ENCODE measurements at regions not wholly inside any gene's neighbourhood (a gene's known extent, or its start where the extent isn't known, plus 50 kb on each side); places are given as distances from the start of the nearest gene placed in this dataset.

DNA sequence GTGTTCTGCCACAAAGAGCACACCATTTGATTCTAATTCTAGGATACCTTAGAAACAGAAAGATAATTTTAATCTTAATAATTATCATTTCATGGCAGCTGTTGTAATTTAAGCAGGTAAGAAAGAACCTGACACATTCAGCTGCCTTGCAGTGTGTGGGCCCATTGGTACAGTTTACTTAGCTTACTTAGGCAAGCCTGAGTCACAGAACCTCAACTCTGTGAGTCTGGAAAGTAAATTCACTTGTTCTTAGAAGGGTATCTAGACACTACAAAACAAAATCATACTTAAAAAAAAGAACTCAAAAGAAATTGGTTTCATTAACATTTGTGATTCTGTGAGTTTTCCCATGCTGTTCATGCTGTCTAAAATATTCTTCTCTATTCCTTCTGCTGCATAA is 956.3 kb upstream of the SLC39A10 start:
- no TSS peak for BruUV-seq (replicated peaks)
- DNase-seq (peak; percentile 46), ATAC-seq (peak; percentile 38)
- ChIA-PET CTCF (no interaction called here), POLR2A (ENCODE audit: unreplicated experiment) (no interaction called here)
- Histone ChIP-seq H3K4me3 (ENCODE audit: low read length) (no peak overlapping the region), H3K9me2 (replicated peaks; ENCODE audit: low read length) (no peaks in the 10 kb centered on the region), H3K27me3 (ENCODE audit: low read length) (no peaks in the 10 kb centered on the region), H3K9me3 (ENCODE audit: low read length) (no peaks in the 10 kb centered on the region), H3K36me3 (ENCODE audit: low read depth, low read length) (no peaks in the 10 kb centered on the region), H4K20me1 (ENCODE audit: low read length) (no peaks in the 10 kb centered on the region), H3K27ac (ENCODE audit: low read length) (peak overlapping the region; percentile 15), H3K4me1 (ENCODE audit: insufficient read depth, low read length) (peaks cover 37% of the 10 kb centered on the region), H3K79me2 (ENCODE audit: low read length) (no peaks in the 10 kb centered on the region), H3K4me2 (ENCODE audit: low read length) (peak overlapping the region; percentile 30), H2AFZ (ENCODE audit: low read length) (no peak overlapping the region), H3K9ac (ENCODE audit: low read length) (no peak overlapping the region), H3F3A (ENCODE audit: low read length, unreplicated experiment) (peaks cover 11% of the 10 kb centered on the region)
- intact Hi-C loops (cut with micrococcal nuclease), result no loop called here
- TF ChIP-seq, protein P1, sequence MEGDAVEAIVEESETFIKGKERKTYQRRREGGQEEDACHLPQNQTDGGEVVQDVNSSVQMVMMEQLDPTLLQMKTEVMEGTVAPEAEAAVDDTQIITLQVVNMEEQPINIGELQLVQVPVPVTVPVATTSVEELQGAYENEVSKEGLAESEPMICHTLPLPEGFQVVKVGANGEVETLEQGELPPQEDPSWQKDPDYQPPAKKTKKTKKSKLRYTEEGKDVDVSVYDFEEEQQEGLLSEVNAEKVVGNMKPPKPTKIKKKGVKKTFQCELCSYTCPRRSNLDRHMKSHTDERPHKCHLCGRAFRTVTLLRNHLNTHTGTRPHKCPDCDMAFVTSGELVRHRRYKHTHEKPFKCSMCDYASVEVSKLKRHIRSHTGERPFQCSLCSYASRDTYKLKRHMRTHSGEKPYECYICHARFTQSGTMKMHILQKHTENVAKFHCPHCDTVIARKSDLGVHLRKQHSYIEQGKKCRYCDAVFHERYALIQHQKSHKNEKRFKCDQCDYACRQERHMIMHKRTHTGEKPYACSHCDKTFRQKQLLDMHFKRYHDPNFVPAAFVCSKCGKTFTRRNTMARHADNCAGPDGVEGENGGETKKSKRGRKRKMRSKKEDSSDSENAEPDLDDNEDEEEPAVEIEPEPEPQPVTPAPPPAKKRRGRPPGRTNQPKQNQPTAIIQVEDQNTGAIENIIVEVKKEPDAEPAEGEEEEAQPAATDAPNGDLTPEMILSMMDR (conservative IDR thresholded peaks at IDR 0.05; ENCODE audit: low read depth, low read length), result no peak
- TF ChIP-seq EZH2 (IDR thresholded peaks at IDR 0.05; ENCODE audit: low read length, unreplicated experiment), result no peak
- TF ChIP-seq EZH2phosphoT487 (IDR thresholded peaks at IDR 0.05; ENCODE audit: borderline replicate concordance, low read length), result no peak

DNA sequence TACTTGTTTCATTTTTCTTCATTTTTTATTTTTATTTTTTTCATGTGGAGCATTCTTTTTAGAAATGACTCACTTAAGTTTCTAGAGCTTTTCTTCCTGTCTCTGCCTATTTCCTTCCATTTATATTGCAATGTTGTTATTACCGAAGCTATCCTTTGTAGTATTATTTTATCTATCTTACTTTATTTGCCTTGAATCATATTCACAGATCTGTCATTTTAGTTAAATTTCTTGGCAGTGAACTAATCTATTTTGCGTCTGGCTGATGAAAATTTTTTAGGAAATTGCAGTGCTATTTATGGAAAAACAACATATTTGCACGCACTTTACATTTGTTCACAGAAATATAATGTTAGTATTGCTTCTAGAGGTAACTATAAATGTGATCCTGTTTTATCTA is 956.9 kb upstream of the SLC39A10 start:
- DNase-seq (peak; percentile 36), ATAC-seq (peak; percentile 37)
- TF ChIP-seq EZH2phosphoT487 (IDR thresholded peaks at IDR 0.05; ENCODE audit: borderline replicate concordance, low read length) (no peak), EZH2 (IDR thresholded peaks at IDR 0.05; ENCODE audit: low read length, unreplicated experiment) (no peak)
- TF ChIP-seq, protein P1 (conservative IDR thresholded peaks at IDR 0.05; ENCODE audit: low read depth, low read length), result no peak
- Histone ChIP-seq H3K9me2 (replicated peaks; ENCODE audit: low read length) (no peaks in the 10 kb centered on the region), H3K4me3 (ENCODE audit: low read length) (no peak overlapping the region), H3K9me3 (ENCODE audit: low read length) (no peaks in the 10 kb centered on the region), H3F3A (ENCODE audit: low read length, unreplicated experiment) (peaks cover 11% of the 10 kb centered on the region), H3K79me2 (ENCODE audit: low read length) (no peaks in the 10 kb centered on the region), H4K20me1 (ENCODE audit: low read length) (no peaks in the 10 kb centered on the region), H3K9ac (ENCODE audit: low read length) (no peak overlapping the region), H3K36me3 (ENCODE audit: low read depth, low read length) (no peaks in the 10 kb centered on the region), H2AFZ (ENCODE audit: low read length) (no peak overlapping the region), H3K27ac (ENCODE audit: low read length) (peak overlapping the region; percentile 15), H3K27me3 (ENCODE audit: low read length) (no peaks in the 10 kb centered on the region), H3K4me2 (ENCODE audit: low read length) (peak overlapping the region; percentile 30), H3K4me1 (ENCODE audit: insufficient read depth, low read length) (peaks cover 37% of the 10 kb centered on the region)
- POLR2A ChIA-PET (ENCODE audit: unreplicated experiment), result no interaction called here
- intact Hi-C loops (cut with micrococcal nuclease), result no loop called here
- BruUV-seq (replicated peaks), result no TSS peak
- CTCF ChIA-PET, result interaction anchor here (0.6 kb wide), 1 partner anchor 116 kb away, joined by 5 read pairs; no protein-coding TSS in a partner anchor

DNA sequence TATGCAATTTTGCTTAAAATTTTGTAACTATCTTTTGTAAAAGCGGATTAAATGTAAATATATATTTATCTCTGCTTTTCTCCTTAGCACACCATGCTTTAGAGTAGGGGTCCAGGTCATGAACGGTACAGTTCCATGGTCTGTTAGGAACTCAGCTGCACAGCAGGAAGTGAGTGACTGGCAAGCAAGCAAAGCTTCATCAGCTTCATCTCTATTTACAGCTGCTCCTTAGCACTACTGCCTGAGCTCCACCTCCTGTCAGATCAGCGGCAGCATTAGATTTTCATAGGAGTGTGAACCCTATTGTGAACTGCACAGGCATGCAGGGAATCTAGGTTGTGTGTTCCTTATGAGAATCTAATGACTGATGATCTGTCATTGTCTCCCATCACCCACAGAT is 959.0 kb upstream of the SLC39A10 start:
- BruUV-seq (replicated peaks), result no TSS peak
- no peaks in the 10 kb centered on the region for H3K36me3 ChIP-seq (ENCODE audit: low read depth, low read length)
- H3K4me2 ChIP-seq (ENCODE audit: low read length), result peak overlapping the region; percentile 65
- ChIA-PET POLR2A (ENCODE audit: unreplicated experiment) (no interaction called here), CTCF (interaction anchor here (0.6 kb wide), 1 partner anchor 31 kb away, joined by 3 read pairs; no protein-coding TSS in a partner anchor)
- intact Hi-C loops (cut with micrococcal nuclease), result loop anchor here (5.0 kb wide), 2 partner anchors 119 to 959 kb away; partner anchors contain the start of gene SLC39A10
- TF ChIP-seq EZH2phosphoT487 (IDR thresholded peaks at IDR 0.05; ENCODE audit: borderline replicate concordance, low read length), result no peak
- TF ChIP-seq, protein P1 (conservative IDR thresholded peaks at IDR 0.05; ENCODE audit: low read depth, low read length), result no peak
- no peak for TF ChIP-seq EZH2 (IDR thresholded peaks at IDR 0.05; ENCODE audit: low read length, unreplicated experiment)
- H2AFZ ChIP-seq (ENCODE audit: low read length), result no peak overlapping the region
- ATAC-seq, result peak; percentile 23
- no peak overlapping the region for H3K9ac ChIP-seq (ENCODE audit: low read length)
- DNase-seq, result peak; percentile 2
- no peaks in the 10 kb centered on the region for H4K20me1 ChIP-seq (ENCODE audit: low read length)
- peaks cover 11% of the 10 kb centered on the region for H3F3A ChIP-seq (ENCODE audit: low read length, unreplicated experiment)
- H3K79me2 ChIP-seq (ENCODE audit: low read length), result no peaks in the 10 kb centered on the region
- no peaks in the 10 kb centered on the region for H3K27me3 ChIP-seq (ENCODE audit: low read length)
- no peaks in the 10 kb centered on the region for H3K9me3 ChIP-seq (ENCODE audit: low read length)
- H3K4me1 ChIP-seq (ENCODE audit: insufficient read depth, low read length), result peaks cover 37% of the 10 kb centered on the region
- no peaks in the 10 kb centered on the region for H3K9me2 ChIP-seq (replicated peaks; ENCODE audit: low read length)
- H3K27ac ChIP-seq (ENCODE audit: low read length), result peak overlapping the region; percentile 69
- H3K4me3 ChIP-seq (ENCODE audit: low read length), result no peak overlapping the region
